HCT116 (cell line): ENCODE measurements at regions not wholly inside any gene's neighbourhood (a gene's known extent, or its start where the extent isn't known, plus 50 kb on each side); places are given as distances from the start of the nearest gene placed in this dataset.

Experiments used
- ATAC-seq: fragments of 200-7000 bp; cut with Tn5 transposase; 2 replicates; pipeline ENCODE4 v1.9.1; 2020; ENCODE audit warnings: mild to moderate bottlenecking, moderate library complexity
- BruUV-seq: library from RNA; stranded (reverse); fragments of 400-500 nt; replicated peaks from 2 replicates; lab custom pipeline; 2021; lab: Mats Ljungman, UMichigan
- CTCF ChIA-PET: fragments of 300-600 bp; sonication (Branson Sonifier 250); formaldehyde crosslinking; loops from one replicate; lab custom pipeline; 2021; ENCODE audit warnings: antibody characterized with exemption; lab: Charles Lee
- POLR2A ChIA-PET: fragments of 300-600, 350-600 bp; sonication (Branson Sonifier 250); formaldehyde crosslinking; loops from one replicate; lab custom pipeline; 2021; ENCODE audit warnings: antibody characterized with exemption; lab: Charles Lee
- RAD21 ChIA-PET, 2 experiments: fragments of 300-600 bp; sonication (Branson Sonifier 250); formaldehyde crosslinking; loops; one replicate each; lab custom pipeline; 2023; ENCODE audit warnings: low total read pairs in 2 of 2; ENCODE audit not compliant: uncharacterized antibody in 2 of 2, unreplicated experiment in 2 of 2, low non-redundant PET in 1 of 2; lab: Charles Lee
- DNase-seq: peaks from one replicate; pipeline ENCODE4 v3.0.0-alpha.2; 2010; ENCODE audit warnings: low read depth, low spot score
- H2AFZ ChIP-seq: fragments of 200-600 bp; shearing (Covaris generic), sonication (generic); 2 replicates; pipeline ENCODE4 v1.6.1; 2017; ENCODE audit warnings: low read depth, mixed run types, mixed read lengths, antibody characterized with exemption, low read length; ENCODE audit not compliant: poor library complexity, severe bottlenecking
- H3K27ac ChIP-seq: 2 replicates; pipeline ENCODE4 v1.5.1; 2012; ENCODE audit warnings: low read depth, low read length
- H3K27me3 ChIP-seq: fragments of 200-600 bp; sonication (generic); 2 replicates; pipeline ENCODE4 v1.6.1; 2016; ENCODE audit warnings: mixed run types, low read length, mixed read lengths; ENCODE audit not compliant: insufficient read depth
- H3K36me3 ChIP-seq, 2 experiments: fragments of 200-500 bp in 1 of 2; fragments of 200-600 bp in 1 of 2; sonication (Bioruptor generic) in 1 of 2; sonication (generic) in 1 of 2; 2 replicates each; pipeline versions ENCODE4 v1.5.1 to v1.6.1; 2014 to 2016; ENCODE audit warnings: low read length in 2 of 2, inconsistent platforms in 1 of 2, mixed read lengths in 1 of 2, mixed run types in 1 of 2; ENCODE audit not compliant: insufficient read depth in 2 of 2, control insufficient read depth in 1 of 2
- H3K4me1 ChIP-seq, 2 experiments: fragments of 200-600 bp in 1 of 2; sonication (generic) in 1 of 2; 2 replicates each; pipeline versions ENCODE4 v1.5.1 to v1.6.1; 2012 to 2017; ENCODE audit warnings: low read length in 2 of 2, inconsistent platforms in 1 of 2, mild to moderate bottlenecking in 1 of 2, mixed read lengths in 1 of 2, mixed run types in 1 of 2, moderate library complexity in 1 of 2; ENCODE audit not compliant: insufficient read depth in 2 of 2, control insufficient read depth in 1 of 2
- H3K4me2 ChIP-seq: fragments of 200-600 bp; sonication (generic); 2 replicates; pipeline ENCODE4 v1.6.1; 2017; ENCODE audit warnings: mixed run types, low read length, mixed read lengths
- H3K4me3 ChIP-seq, 2 experiments: fragments of 200-600 bp in 1 of 2; sonication (generic) in 1 of 2; replicated peaks in 1 of 2; 2 replicates each; pipeline ENCODE4 v1.5.1; 2011 to 2016; ENCODE audit warnings: low read length in 2 of 2, control low read depth in 1 of 2, low read depth in 1 of 2, mild to moderate bottlenecking in 1 of 2, mixed read lengths in 1 of 2, mixed run types in 1 of 2
- H3K79me2 ChIP-seq: fragments of 200-600 bp; sonication (generic); 2 replicates; pipeline ENCODE4 v1.6.1; 2017; ENCODE audit warnings: mild to moderate bottlenecking, mixed run types, low read length, moderate library complexity, mixed read lengths; ENCODE audit not compliant: insufficient read depth
- H3K9ac ChIP-seq: fragments of 200-600 bp; sonication (generic); 2 replicates; pipeline ENCODE4 v1.6.1; 2016; ENCODE audit warnings: low read length, mixed read lengths
- H3K9me2 ChIP-seq: fragments of 200-600 bp; sonication (generic), shearing (Covaris generic); 2 replicates; pipeline ENCODE4 v1.6.1; 2017; ENCODE audit warnings: mixed run types, mild to moderate bottlenecking, moderate library complexity; ENCODE audit not compliant: insufficient read depth
- H3K9me3 ChIP-seq, 2 experiments: fragments of 200-500 bp in 1 of 2; fragments of 200-600 bp in 1 of 2; sonication (Bioruptor generic) in 1 of 2; sonication (generic) in 1 of 2; 2 replicates each; pipeline ENCODE4 v1.6.1; 2014 to 2017; ENCODE audit warnings: low read length in 2 of 2, mixed read lengths in 2 of 2, inconsistent platforms in 1 of 2, low read depth in 1 of 2, mild to moderate bottlenecking in 1 of 2, mixed run types in 1 of 2, moderate library complexity in 1 of 2; ENCODE audit not compliant: control insufficient read depth in 1 of 2, insufficient read depth in 1 of 2
- H4K20me1 ChIP-seq: fragments of 200-600 bp; sonication (generic), shearing (Covaris generic); 2 replicates; pipeline ENCODE4 v1.6.1; 2017; ENCODE audit warnings: mixed run types, mild to moderate bottlenecking, moderate library complexity; ENCODE audit not compliant: insufficient read depth
- ATF3 ChIP-seq: IDR thresholded peaks from 2 replicates; pipeline ENCODE4 v1.6.1; 2012
- CBX3 ChIP-seq: IDR thresholded peaks from 2 replicates; pipeline ENCODE4 v1.6.1; 2012; ENCODE audit warnings: low read depth
- CEBPB ChIP-seq: IDR thresholded peaks from 2 replicates; pipeline ENCODE4 v1.6.1; 2012; ENCODE audit warnings: low read depth
- CTCF ChIP-seq, 3 experiments: fragments of 200-600 bp in 1 of 3; sonication (generic) in 1 of 3; IDR thresholded peaks in 2 of 3; conservative IDR thresholded peaks in 1 of 3; 2 replicates each; pipeline ENCODE4 v1.5.1; 2012 to 2017; ENCODE audit warnings: low read depth in 2 of 3, low read length in 2 of 3, antibody characterized with exemption in 1 of 3, borderline replicate concordance in 1 of 3, control low read depth in 1 of 3, mild to moderate bottlenecking in 1 of 3, mixed read lengths in 1 of 3, mixed run types in 1 of 3, moderate library complexity in 1 of 3; ENCODE audit not compliant: insufficient read depth in 1 of 3
- EGR1 ChIP-seq: IDR thresholded peaks from 2 replicates; pipeline ENCODE4 v1.6.1; 2012; ENCODE audit warnings: low read depth
- EZH2 ChIP-seq: fragments of 200-600 bp; sonication (generic); IDR thresholded peaks from 2 replicates; pipeline ENCODE4 v1.6.1; 2017; ENCODE audit warnings: antibody characterized with exemption, mixed run types
- EZH2phosphoT487 ChIP-seq: fragments of 200-600 bp; IDR thresholded peaks from 2 replicates; pipeline ENCODE4 v1.6.1; 2018; ENCODE audit warnings: antibody characterized with exemption, borderline replicate concordance
- POLR2A ChIP-seq: IDR thresholded peaks from 2 replicates; pipeline ENCODE4 v1.7.0; 2011; ENCODE audit warnings: borderline replicate concordance; ENCODE audit not compliant: insufficient read depth, insufficient read length; ENCODE audit errors: extremely low read depth
- POLR2AphosphoS5 ChIP-seq: IDR thresholded peaks from 2 replicates; pipeline ENCODE4 v1.6.1; 2011; ENCODE audit warnings: mild to moderate bottlenecking, low read depth, low read length, moderate library complexity
- RAD21 ChIP-seq: IDR thresholded peaks from 2 replicates; pipeline ENCODE4 v1.6.1; 2012; ENCODE audit warnings: low read depth, mild to moderate bottlenecking
- SIN3A ChIP-seq: IDR thresholded peaks from 2 replicates; pipeline ENCODE4 v1.6.1; 2012; ENCODE audit warnings: low read depth
- SP1 ChIP-seq: IDR thresholded peaks from 2 replicates; pipeline ENCODE4 v1.6.1; 2012; ENCODE audit warnings: low read depth
- SRF ChIP-seq: IDR thresholded peaks from 2 replicates; pipeline ENCODE4 v1.6.1; 2012; ENCODE audit warnings: low read depth
- TCF7L2 ChIP-seq: IDR thresholded peaks from 2 replicates; pipeline ENCODE4 v1.7.0; 2011; ENCODE audit warnings: borderline replicate concordance, inconsistent platforms; ENCODE audit not compliant: insufficient read depth, insufficient read length; ENCODE audit errors: extremely low read depth
- YY1 ChIP-seq: IDR thresholded peaks from 2 replicates; pipeline ENCODE4 v1.6.1; 2011; ENCODE audit warnings: low read length, low read depth, moderate library complexity, mild to moderate bottlenecking; ENCODE audit not compliant: insufficient replicate concordance; ENCODE audit errors: extremely low read depth
- ZBTB33 ChIP-seq: IDR thresholded peaks from 2 replicates; pipeline ENCODE4 v1.6.1; 2011; ENCODE audit warnings: mild to moderate bottlenecking, low read length, moderate library complexity; ENCODE audit not compliant: insufficient replicate concordance; ENCODE audit errors: extremely low read depth
- ZFX ChIP-seq: fragments of 450-650 bp; IDR thresholded peaks from 2 replicates; pipeline ENCODE4 v1.6.1; 2017
- ZNF274 ChIP-seq: fragments of 200-500 bp; sonication (Bioruptor generic); IDR thresholded peaks from 2 replicates; pipeline ENCODE4 v1.6.1; 2014; ENCODE audit warnings: mild to moderate bottlenecking, low read depth, low read length, inconsistent platforms
- intact Hi-C: fragments of 100-400 bp; cut with micrococcal nuclease; formaldehyde crosslinking; loops from 2 replicates; pipeline ENCODE4 v1.10.0; 2022

- Histone ChIP-seq H3K4me2 (no peak overlapping the region), H3K9me3 (peaks cover 6 to 8% of the 10 kb centered on the region in 2 experiments; a peak in 2 of 4 replicates), H3K9me2 (no peaks in the 10 kb centered on the region), H3K36me3 (no peaks in the 10 kb centered on the region), H3K4me3 (no peak overlapping the region), H3K4me1 (no peaks in the 10 kb centered on the region), H3K79me2 (no peaks in the 10 kb centered on the region), H3K27me3 (no peaks in the 10 kb centered on the region), H2AFZ (no peak overlapping the region), H4K20me1 (no peaks in the 10 kb centered on the region), H3K9ac (no peak overlapping the region), H3K27ac (no peak overlapping the region)
- TF ChIP-seq EGR1, result no peak
- no peak for TF ChIP-seq SIN3A
- no peak for TF ChIP-seq POLR2AphosphoS5
- TF ChIP-seq CBX3, result no peak
- no peak for TF ChIP-seq SP1
- no peak for TF ChIP-seq RAD21
- TF ChIP-seq EZH2phosphoT487, result no peak
- TF ChIP-seq ZNF274, result no peak
- no peak for TF ChIP-seq CEBPB
- TF ChIP-seq ZFX, result no peak
- no peak for TF ChIP-seq POLR2A
- TF ChIP-seq SRF, result no peak
- no peak for TF ChIP-seq ZBTB33
- no peak for TF ChIP-seq ATF3
- TF ChIP-seq EZH2, result no peak
- no peak for TF ChIP-seq CTCF (IDR thresholded peaks at IDR 0.05 in 2 of 3, conservative IDR thresholded peaks at IDR 0.05 in 1 of 3; ENCODE audit: borderline replicate concordance in 1 of 3, insufficient read depth in 1 of 3, low read depth in 2 of 3, low read length in 2 of 3)
- TF ChIP-seq YY1, result no peak
- TF ChIP-seq TCF7L2, result no peak
- POLR2A ChIA-PET, result no interaction called here
- intact Hi-C loops, result no loop called here
- CTCF ChIA-PET, result no interaction called here
- no peak for ATAC-seq
- DNase-seq, result no peak
- RAD21 ChIA-PET, result no interaction called here
- BruUV-seq, result no TSS peak
Observed at GRCh38 chr9:12414514-12414913, 278.7 kb upstream of the TYRP1 start.
